ENCODE measurements at regions not wholly inside any gene's neighbourhood (a gene's known extent, or its start where the extent isn't known, plus 50 kb on each side); places are given as distances from the start of the nearest gene placed in this dataset.

- TF ChIP-seq POLR2A (IDR thresholded peaks at IDR 0.05) (no peak), CTCF (IDR thresholded peaks at IDR 0.05 in 4 of 5, conservative IDR thresholded peaks at IDR 0.05 in 1 of 5) (no peak)
Observed at GRCh38 chr20:30503992-30504570, 753.4 kb upstream of the DEFB115 start.

Measured in gastrocnemius medialis (tissue), 4 donors.